Embryonic facial prominence (tissue), 1 donor: ENCODE measurements at regions not wholly inside any gene's neighbourhood (a gene's known extent, or its start where the extent isn't known, plus 50 kb on each side); places are given as distances from the start of the nearest gene placed in this dataset.
"Not testable (repeated sequence)": the region's sequence is repeated elsewhere in the genome, so short reads cannot be mapped to it uniquely, and the experiment has no call there.

ENCODE experiments used
- DNase-seq: peaks from one replicate; pipeline ENCODE4 v3.0.0-alpha.2; 2016; ENCODE audit errors: extremely low spot score

DNA sequence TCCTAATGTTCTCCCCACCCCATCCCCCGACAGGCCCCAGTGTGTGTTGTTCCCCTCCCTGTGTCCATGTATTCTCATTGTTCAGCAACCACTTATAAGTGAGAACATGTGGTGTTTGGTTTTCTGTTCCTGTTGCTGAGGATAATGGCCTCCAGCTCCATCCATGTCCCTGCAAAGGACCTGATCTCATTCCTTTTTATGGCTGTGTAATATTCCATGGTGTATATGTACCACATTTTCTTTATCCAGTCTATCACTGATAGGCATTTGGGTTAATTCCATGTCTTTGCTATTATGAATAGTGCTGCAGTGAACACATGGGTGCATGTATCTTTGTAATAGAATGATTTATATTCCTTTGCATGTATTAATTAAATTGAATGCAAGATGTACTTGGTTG is 104.8 kb upstream of the WIPF3 start:
- DNase-seq, result not testable (repeated sequence)

DNA sequence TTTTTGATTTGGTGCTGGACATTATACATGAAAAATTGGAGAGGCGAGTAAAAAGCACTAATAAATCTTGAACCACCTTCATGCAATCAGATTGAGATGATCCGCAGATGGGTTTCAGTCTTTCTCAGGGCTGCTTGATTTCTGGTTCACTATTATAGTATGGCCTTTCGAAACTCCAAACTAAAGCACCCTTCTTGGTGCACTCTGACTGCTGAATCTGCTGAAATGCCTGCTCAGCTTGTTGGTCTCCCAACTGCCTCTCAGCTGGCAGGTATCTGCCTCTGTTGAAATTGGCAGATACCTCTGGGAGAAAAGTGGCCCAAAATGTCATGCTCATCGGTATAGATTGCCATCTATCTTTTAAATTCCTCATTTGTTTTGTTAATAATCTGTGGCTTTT is 102.5 kb upstream of the WIPF3 start:
- not testable (repeated sequence) for DNase-seq

DNA sequence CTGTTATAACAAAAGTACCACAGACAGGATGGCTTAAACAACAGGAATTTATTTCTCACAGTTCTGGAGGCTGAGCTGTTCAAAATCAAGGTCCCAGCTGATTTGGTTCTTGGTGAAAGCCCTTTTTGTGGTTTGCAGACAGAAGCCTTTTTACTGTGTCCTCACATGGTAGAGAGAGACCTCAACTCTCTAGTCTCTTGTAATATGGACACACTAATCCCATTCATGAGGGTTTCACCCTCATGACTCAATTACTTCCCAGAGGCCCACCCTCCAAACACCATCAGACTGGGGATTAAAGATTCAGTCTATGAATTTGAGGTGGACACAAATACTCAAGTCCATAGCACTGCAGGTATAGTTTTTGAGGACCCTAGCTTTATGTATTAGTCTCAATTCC is 97.3 kb upstream of the WIPF3 start:
- DNase-seq, result not testable (repeated sequence)

DNA sequence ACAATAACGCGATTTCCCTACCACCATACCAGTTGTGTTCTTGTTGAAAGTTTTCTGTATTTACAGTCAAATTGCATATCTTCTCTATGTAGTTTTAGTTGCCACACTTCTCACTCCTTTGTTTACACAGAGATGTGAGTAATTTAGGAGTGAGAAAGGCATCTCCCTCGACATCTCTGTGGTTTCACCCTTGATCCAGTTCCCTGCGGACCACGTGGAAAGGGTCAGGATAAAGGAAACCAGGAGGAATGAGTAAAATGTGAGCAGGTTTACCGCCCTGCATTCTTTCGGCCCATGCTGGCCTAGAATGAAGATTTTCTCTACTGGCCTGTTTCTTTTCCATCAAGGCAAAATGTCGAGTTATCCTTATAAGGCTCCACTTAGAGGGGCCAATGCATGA is 83.2 kb upstream of the WIPF3 start:
- DNase-seq, result not testable (repeated sequence)

DNA sequence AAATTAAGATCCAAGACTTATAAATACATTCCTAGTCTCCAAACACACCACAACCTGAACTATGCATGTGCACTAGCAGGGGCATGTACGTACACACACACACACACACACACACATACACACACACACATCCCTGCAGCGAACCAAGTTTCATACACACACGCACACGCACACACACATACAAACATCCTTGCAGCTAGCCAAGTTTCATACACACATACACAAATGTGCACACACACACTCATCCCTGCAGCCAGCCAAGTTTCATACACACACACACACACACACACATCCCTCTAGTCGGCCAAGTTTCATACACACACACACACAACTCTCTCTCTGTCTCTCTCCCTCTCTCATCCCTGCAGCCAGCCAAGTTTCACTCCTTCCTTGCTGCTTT is 82.7 kb upstream of the WIPF3 start:
- DNase-seq, result peak; percentile 10

DNA sequence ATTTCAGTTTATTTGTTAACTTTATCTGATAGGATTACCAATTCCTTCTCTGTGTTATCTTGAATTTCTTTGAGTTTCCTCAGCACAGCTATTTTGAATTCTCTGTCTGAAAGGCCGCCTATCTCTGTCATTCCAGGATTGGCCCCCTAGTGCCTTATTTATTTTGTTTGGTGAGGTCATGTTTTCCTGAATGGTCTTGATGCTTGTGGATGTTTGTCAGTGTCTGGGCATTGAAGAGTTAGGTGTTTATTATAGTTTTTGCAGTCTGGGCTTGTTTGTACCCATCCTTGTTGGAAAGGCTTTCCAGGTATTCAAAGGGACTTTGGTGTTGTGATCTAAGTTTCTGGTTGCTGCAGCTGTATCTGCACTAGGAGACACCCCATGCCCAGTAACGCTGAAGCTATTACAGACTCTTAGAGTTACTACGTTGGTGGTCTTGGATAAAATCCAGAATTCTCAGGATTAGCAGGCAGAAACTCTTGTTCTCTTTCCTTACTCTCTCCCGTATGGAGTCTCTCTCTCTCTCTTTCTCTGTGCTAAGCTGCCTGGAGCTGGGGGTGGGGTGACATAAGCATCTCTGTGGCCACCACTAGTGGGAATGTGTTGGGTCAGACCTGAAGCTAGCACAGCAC is 76.7 kb upstream of the WIPF3 start:
- DNase-seq, result not testable (repeated sequence)

DNA sequence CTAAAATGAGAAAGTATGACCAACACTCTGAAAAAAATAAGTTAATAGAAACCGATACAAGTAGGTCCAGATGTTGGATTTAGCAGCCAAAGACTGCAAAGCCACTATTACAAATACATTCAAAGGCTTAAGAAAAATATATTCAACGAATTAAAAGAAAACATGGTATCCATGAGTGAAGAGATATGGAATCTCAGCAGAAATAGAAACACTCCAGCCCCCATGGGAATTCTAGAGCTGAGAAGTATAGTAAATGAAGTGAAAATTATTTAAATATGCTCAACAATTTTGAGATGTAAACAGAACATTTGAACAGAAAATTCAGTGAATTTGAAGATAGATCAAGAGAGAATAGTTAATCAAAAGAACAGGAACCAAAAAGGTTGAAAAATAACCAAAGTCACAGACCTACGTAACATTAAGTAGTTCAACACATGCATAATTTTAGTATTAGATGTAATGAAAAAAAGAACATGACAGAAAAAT is 72.0 kb upstream of the WIPF3 start:
- no peak for DNase-seq

DNA sequence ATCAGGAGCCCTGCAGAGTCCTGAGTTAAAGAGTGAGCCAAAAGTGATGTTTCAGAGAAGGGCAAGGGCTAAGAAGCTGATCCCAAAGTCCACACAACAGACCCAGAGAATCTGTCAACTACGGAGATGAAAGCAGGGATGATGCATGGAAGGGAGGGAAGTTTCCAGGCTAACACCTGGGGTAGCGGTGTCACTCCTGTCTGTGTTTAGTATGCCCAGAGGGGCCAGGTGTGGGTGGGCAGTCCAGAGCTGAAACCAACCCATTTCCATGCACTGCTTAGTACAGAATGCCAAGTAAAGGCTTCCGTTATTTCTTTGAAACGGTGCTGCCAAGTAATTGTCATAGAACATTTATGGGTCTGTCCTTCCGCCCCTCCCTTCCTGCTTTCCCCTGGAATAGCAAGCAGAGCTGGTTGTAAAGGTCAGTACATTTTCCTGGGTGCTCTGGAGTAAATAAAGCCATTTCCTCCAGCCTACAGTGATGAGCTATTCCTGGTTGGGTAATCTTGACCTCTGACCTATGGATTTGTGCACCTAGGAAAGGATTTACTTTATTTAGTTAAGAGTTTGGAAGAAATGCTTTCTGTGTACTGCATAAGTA is 58.6 kb upstream of the WIPF3 start:
- DNase-seq, result not testable (repeated sequence)

DNA sequence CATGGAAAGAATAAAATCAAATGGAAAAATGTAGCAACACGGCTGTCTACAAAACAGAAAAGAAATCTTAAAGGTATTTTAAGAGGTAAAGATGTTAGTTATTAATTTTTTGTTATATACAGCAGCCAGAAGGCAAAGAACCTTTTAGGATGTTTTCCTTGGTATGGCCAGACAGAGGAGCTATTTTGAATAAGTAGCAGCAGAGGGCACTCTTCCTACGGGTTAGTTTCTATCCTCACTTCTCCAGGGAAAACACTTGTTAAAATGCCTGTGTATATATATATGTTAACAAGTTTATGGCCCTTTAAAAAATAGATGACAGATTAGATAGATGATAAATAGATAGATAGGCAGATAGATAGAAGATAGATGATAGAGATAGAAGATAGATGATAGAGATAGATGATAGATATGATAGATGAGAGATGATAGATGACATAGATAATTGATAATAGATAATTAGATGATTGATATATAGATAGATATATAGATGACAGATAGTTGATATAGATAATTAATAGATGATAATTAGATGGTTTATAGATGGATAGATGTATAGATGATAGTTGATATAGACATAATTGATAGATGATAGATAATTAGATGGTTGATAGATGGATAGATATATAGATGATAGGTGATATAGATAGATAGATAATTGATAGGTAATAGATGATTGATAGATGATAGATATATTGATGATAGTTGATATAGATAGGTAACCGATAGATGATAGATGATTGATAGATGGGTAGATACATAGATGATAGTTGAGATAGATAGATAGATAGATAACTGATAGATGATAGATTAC is 57.8 kb upstream of the WIPF3 start:
- DNase-seq, result no peak

DNA sequence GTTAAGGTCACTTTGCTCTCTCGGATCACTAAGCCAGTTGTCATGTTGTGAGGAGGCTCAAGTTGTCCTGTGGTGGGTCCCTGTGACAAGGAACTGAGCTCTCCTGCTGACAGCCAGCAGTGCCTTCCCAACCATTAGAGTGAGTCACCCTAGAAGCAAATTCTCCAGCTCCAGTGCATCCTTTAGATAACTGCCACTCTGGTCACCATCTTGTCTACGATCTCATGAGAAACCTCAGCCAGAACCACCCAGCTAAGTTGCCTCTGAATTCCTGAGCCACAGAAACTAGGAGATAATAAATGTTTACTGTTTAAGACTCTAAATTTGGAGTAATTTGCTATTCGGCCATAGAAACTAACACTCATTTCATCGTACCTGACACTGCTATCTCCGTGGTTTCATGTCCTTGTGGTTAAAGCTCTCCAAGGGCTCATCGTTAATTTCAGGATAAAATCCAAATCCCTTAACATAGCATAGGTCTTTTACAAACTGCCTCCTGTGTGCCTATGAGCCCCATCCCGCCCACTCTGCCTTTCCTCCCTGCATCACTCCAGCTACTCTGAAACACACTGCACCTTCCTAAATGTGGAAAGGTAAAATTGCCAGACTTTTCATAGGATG is 56.5 kb upstream of the WIPF3 start:
- DNase-seq, result no peak

DNA sequence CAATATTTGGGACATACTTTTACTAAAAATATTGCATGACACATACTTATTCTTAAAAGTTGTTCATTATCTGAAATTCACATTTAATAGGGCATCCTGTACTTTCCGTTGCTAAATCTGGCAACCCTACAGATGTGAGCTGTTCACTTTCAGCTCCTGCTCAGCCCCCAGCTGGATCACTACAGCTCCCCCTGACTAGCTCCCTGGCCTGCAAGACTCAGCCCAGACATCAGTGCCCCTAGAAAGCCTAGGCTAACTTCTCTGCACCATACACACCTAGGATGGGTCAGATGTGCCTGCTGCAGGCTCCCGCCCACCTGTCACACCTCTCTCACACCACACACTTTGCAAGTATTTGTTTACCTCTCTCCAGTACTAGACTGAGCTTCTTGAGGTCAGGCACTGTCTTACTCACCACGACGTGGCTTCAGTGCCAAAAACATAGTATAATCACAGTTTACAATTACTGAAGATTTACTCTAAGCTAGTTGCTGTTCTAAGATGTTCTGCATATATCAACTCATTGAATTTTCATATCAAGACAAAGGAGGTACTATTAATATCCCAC is 55.9 kb upstream of the WIPF3 start:
- DNase-seq, result not testable (repeated sequence)

DNA sequence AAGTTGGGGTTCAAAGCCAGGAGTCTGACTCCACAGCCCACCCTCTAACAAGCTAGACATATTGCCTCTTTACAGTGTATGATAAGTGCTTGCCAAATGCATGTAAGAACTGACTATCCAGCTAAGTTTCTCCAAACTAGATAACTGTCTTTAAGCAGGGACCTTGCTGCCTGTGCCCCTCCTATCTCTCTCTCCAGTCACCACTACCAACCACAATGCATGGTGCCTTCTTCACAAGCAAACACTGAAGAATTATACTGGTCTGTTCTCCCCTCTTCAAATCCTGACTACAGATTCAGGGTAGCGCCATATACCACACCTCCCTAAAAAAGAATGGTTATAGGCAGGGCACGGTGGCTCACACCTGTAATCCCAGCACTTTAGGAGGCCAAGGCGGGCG is 55.3 kb upstream of the WIPF3 start:
- not testable (repeated sequence) for DNase-seq

DNA sequence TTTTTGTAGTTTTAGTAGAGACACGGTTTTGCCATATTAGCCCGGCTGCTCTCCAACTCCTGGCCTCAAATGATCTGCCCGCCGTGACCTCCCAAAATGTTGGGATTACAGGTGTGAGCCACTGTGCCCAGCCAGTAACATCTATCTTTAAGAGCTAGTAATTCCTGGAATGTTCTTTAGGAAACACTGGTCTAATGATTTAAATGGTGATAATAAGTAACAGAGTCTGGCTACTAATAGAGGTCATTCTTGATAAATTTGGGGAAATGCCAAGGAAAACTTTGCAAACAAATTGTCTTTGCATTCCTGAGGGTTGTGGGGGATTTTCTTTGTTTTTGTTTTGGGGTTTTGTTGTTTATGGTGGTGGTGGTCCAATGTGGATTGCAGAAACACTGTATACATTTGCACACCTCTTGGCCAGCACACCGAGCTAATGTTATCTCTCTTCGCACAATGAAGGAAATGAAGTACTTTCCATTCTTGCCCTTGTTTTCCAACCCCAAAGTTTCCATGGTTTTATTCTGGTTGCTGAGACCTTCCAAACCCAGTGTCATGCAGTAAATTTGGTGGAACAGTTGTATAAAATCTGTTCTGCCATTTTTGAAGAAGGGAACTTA is 51.3 kb upstream of the WIPF3 start:
- DNase-seq, result no peak
